CD4-positive, alpha-beta T cell treated with Interleukin-15 for 4 hours (primary cell): ENCODE measurements at regions not wholly inside any gene's neighbourhood (a gene's known extent, or its start where the extent isn't known, plus 50 kb on each side); places are given as distances from the start of the nearest gene placed in this dataset.
"Not testable (repeated sequence)": the region's sequence is repeated elsewhere in the genome, so short reads cannot be mapped to it uniquely, and the experiment has no call there.

ENCODE experiments used
- DNase-seq: peaks from one replicate; pipeline ENCODE4 v3.0.0-alpha.2; 2020; ENCODE audit warnings: low spot score

GRCh38 chr9:40097992-40098391 is 742.5 kb downstream of the SPATA31A1 start:
- DNase-seq = not testable (repeated sequence)

GRCh38 chr9:40106003-40106782 is 750.7 kb downstream of the SPATA31A1 start:
- DNase-seq = peak; percentile 31

DNA sequence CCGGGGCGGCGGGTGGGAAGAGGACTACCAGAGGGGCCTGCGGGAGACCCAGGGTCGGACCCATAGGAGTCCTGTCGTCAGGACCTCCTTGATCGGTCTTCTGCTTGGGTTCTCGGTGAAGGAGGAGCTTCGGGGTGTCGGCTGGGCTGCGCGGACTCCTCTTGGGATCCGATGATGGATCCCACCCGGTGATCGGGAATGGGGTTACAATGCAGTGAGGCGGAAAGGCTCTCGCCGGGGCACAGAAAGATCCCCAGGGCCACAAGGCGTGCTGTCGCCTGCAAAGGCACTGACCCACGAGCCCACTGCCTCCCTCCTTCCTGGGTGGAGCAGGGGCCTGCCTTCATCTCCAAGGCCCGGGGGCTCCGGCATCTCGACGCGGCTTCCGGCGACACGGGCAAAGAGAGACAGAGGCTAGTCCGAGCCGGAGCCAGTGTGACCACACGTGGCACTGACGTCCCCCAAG is 751.3 kb downstream of the SPATA31A1 start:
- DNase-seq = not testable (repeated sequence)

GRCh38 chr9:40107251-40107650 is 751.8 kb downstream of the SPATA31A1 start:
- DNase-seq = not testable (repeated sequence)

DNA sequence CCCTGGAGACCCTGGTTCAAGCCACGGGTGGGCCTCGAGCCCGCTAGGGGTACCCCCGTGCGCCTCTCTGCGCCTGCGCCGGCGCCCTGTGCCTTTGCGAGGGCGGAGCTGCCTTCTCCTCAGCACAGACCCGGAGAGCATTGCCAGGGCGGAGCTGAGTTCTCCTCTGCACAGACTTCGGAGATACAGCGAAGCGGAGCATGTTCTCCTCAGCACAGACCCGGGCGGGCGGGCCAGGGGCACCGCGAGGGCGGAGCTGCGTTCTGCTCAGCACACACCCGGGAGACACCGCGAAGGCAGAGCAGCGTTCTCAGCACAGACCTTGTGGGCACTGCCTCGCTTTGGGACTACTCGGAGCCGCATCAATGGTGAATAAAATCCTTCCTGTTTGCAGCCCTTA is 753.0 kb downstream of the SPATA31A1 start:
- DNase-seq = not testable (repeated sequence)

DNA sequence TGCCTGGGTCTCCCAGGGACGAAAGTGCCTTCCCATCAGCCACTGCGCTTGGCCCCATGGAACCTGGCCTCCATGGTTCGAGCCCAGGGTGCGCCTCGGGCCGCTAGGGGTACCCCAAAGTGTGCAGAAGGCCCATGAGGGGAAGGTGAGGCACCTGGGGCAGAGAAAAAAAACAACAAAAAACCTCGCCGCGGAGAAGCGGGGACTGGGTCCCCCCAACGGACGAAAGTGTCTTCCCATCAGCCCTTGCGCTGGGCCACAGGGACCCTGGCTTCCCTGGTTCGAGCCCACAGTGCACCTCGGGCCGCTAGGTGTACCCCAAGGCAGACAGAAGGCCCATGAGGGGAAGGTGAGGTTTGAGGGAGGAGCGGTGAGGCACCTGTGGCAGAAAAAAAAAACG is 755.3 kb downstream of the SPATA31A1 start:
- DNase-seq = not testable (repeated sequence)

DNA sequence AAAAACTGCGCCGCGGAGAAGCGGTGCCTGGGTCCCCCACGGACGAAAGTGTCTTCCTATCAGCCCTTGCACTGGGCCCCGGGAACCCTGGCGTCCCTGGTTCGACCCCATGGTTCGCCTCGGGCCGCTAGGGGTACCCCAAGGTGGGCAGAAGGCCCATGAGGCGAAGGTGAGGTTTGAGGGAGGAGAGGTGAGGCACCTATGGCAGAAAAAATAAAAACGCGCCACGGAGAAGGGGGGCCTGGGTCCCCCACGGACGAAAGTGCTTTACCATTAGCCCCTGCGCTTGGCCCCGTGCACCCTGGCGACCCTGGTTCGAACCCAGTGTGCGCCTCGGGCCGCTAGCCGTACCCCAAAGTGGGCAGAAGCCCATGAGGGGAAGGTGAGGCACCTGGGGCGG is 756.1 kb downstream of the SPATA31A1 start:
- DNase-seq = not testable (repeated sequence)

GRCh38 chr9:40130598-40130997 is 775.1 kb downstream of the SPATA31A1 start:
- DNase-seq = not testable (repeated sequence)

DNA sequence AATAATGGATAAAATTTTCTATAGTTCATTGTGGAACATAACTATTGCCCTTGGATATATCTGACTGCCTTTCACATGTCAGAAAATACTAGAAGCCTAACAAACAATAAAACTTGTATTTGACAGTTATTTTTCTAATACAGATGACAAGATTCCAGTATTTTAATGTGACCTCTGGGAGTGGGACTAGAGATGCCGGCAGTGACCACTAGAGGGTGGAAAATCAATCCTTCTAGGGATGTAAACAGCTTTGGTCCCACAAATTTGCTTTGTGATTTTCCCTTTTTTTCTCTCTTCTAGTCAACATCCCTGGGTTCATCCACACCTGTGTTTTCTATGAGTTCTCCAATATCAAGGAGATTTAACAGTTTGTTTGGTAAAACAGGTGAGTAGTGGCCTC is 813.7 kb downstream of the SPATA31A1 start:
- not testable (repeated sequence) for DNase-seq

GRCh38 chr9:40173316-40173715 is 817.8 kb downstream of the SPATA31A1 start:
- not testable (repeated sequence) for DNase-seq

GRCh38 chr9:40174035-40174434 is 818.6 kb downstream of the SPATA31A1 start:
- not testable (repeated sequence) for DNase-seq

DNA sequence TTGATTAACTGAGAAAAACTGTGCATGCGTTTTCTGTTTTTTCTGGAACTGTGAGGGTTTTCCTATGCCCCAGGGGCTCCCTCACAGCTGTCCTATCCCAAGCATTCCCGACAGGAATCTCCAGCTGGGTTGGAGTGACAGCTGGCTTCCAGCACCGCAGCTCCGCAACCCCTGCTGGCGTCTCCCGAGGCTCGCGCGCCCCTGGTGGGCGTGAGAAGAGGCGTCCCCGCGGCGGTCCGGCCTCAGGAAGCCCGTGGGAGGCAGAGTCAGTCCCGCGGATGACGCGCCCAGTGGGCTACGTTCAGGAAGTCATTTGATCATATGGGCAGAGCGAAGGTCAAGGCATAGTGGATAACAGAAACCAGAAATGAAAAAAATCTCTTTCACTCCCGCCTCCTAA is 821.9 kb downstream of the SPATA31A1 start:
- DNase-seq = not testable (repeated sequence)

DNA sequence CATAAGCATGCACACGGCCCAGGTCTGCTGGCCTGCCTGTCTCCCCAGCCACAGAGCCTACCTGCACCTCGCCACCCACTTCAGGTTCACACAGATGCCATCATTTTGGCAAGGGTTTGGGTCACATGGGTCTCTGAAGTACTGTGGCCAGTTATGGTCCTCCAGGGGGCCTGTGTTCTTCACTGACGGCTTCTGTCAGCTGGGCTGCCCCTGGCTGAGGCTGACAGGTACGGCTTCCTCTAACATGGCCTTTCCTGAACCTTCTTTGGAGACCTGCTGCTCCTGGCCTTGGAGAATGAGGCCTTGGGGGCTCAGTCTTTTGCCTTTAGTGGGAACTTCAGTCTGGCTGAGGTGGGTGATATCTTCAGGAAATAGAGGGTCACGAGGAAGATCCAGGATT is 835.9 kb downstream of the SPATA31A1 start:
- not testable (repeated sequence) for DNase-seq

GRCh38 chr9:40192162-40192561 is 836.7 kb downstream of the SPATA31A1 start:
- DNase-seq = not testable (repeated sequence)

GRCh38 chr9:40196165-40196714 is 840.8 kb downstream of the SPATA31A1 start:
- not testable (repeated sequence) for DNase-seq

DNA sequence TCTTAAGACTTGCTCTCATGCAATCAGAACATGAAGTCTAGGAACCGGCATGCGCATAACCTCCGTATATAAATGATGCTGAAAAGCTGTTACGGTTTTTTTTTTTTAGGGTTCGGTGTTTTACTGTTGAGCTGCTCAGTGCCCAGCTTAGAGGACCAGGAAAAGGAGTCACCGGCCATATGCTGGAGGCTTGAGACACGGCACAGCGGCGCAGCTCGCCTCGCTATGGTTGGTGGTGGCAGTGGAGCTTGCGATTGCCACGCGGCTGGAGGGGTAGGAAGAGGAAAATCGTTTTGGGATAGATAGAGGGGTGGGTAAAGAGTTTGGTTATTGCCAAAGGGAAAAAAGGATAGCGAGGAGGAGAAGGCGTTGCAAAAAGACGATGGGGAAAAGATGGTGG is 841.3 kb downstream of the SPATA31A1 start:
- DNase-seq = not testable (repeated sequence)

DNA sequence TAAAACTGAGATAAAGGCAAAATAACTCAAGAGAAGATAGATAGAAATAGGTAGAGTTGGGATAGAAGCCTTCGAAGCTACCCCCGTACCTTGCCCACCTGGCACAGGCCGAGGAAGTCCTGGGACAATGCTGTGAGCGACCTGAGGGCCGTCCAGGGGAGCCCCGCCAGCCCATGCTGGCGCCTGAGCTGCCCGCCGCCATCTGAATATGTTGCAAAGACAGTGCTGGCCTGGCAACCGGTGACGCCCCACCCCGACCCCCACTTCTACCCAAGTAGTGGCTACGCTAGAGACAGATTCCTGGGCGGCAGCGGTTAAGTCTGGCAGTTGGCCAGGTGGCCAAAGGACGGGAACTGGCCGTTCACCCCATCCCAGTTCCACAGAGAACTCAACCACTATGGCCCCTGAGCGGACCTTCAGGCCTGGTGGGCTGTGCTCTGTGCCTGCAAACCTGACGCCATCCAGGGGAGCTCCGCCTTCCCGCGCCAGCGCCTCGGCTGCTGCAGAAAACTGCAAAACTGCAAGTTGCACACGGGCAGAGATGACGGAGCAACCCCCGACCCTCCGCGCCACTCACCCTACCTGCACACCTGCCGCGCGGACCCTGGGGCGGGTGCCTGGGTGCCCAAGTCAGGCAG is 866.2 kb downstream of the SPATA31A1 start:
- DNase-seq = not testable (repeated sequence)

DNA sequence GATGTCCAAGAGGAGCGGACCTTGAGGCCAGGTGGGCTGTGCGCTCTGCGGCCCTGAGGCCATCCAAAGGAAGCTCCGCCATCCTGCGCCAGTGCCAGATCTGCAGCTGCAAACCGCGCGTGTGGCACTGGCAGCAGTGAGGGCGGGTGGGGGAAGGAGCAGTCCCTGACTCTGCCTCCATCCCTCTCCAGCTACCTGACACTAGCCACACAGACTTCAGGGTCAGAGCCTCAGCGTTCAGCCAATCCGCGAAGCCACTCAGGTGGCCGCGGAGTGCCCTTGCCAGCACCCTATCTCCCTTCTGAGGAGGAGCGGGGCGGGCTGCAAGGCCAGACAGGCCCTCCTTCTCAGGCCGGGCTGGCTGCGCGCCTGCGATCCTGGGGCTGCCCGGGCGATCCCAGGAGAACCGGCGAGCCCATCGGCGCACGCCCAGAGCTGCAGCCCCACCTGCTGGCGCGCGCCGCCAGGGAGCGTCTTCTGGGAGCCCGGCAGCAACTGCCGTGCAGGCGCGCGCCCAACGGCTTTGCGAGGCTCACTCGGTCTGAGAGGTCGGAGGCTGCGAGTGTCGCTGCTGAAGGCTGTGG is 867.2 kb downstream of the SPATA31A1 start:
- DNase-seq = not testable (repeated sequence)

GRCh38 chr9:40223353-40223752 is 867.9 kb downstream of the SPATA31A1 start:
- DNase-seq = not testable (repeated sequence)
